NCI-H748 (cell line): ENCODE measurements at regions not wholly inside any gene's neighbourhood (a gene's known extent, or its start where the extent isn't known, plus 50 kb on each side); places are given as distances from the start of the nearest gene placed in this dataset.

Experiments used
- DNase-seq: peaks from one replicate; lab custom pipeline; 2025; ENCODE audit not compliant: unreplicated experiment; lab: John Stamatoyannopoulos, UW

GRCh38 chr9:2925016-2925415 is 81.1 kb upstream of the PUM3 start:
- DNase-seq, result no peak

- no peak for DNase-seq
Measured at GRCh38 chr9:2924380-2924768, 80.5 kb upstream of the PUM3 start.

GRCh38 chr9:2923766-2924379 is 80.0 kb upstream of the PUM3 start:
- peak; percentile 46 for DNase-seq

DNA sequence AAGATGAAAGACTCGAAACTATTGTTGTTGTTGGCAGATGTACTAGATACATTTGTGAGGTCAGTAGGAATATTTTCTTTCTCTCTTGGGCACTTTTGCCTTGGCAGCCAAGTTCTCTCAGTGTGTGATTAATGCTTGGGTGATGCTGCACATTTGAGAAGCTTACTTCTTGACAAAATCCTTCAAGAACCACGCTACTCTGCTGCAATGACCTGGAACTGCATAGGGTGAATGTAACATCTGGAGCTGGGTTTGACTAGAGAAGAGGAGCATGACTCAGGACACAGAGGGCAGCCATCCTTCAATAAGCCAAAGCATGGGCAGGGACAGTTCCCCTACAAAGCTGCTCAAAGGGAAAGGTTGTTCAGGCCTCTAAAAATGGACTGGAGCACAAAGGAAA is 75.5 kb upstream of the PUM3 start:
- no peak for DNase-seq

- DNase-seq, result no peak
Measured at GRCh38 chr9:2916382-2916985, 72.6 kb upstream of the PUM3 start.

GRCh38 chr9:2913026-2913425 is 69.1 kb upstream of the PUM3 start:
- no peak for DNase-seq

- no peak for DNase-seq
Measured at GRCh38 chr9:2907411-2907810, 63.5 kb upstream of the PUM3 start.

DNA sequence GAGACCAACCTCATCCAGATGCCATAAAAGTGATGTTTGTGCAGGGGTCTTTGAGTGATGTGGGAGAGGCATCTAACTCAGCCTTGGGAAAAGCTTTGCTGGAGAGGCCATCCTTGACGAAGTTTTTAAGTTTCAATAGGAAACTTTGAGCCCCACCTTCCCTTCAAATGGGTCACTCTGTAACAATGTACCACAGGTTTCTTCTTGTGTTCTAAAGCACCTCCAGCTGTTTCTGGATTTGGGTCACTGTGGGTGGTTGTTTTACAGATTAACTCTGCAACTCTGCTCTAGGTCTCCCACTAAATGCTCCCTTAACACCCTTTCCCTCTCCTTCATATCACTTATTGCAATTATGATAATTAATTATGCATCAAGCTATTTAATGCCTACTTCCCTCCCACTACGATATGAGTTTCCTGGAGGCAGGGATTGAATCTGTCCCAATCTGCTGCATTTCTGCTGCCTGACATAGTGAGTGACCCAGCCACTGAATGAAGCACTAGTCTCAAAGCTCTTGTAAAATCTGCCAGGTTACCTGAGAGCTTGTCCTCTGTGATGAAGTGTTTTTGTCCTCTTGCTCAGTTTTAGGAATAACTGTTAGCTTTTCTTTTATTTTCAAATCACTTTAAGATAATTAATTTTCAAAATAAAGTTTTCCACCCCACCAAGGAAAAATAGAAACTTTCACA is 60.5 kb upstream of the PUM3 start:
- DNase-seq, result no peak
